Heart left ventricle (tissue), 13 donors: ENCODE measurements at regions not wholly inside any gene's neighbourhood (a gene's known extent, or its start where the extent isn't known, plus 50 kb on each side); places are given as distances from the start of the nearest gene placed in this dataset.

ENCODE experiments used
- POLR2A ChIP-seq, 2 donors: fragments of 450-650 bp; IDR thresholded peaks; one replicate each; pipeline ENCODE4 v1.6.1; 2017; ENCODE audit warnings: antibody characterized with exemption in 2 of 2, mild to moderate bottlenecking in 2 of 2, moderate library complexity in 2 of 2
- TF ChIP-seq, protein P1 (sequence below), 12 donors: fragments of 200-600 bp; sonication (generic) in 4 of 12; IDR thresholded peaks; one replicate each; pipeline versions ENCODE4 v1.5.0 to v1.8.0; 2018 to 2022; ENCODE audit warnings: antibody characterized with exemption in 12 of 12, mild to moderate bottlenecking in 5 of 12
- donor health status: ischemic (EF 13 %, LVEDD 7.1; RV severe dilation, severe dysfunction).
- donor health status: DM: no; HTN: yes; CAD: no.
- donor health status: DM: no; HTN: no; CAD: no.
- donor health status: ischemic (EF 25% LVEDD 6.9; RV normal size, moderate dysfunction).
- donor health status: ischemic (EF 25% LVEDD 5.7; RV mildly dilated, moderate dysfunction).
- donor health status: ischemic (EF 35%, LVEDD 5.7; RV mildly dilated, moderate dysfunction).
- donor health status: nonischemic (EF 11% LVEDD 7.7; RV severe dilation, severe dysfunction).
- donor health status: DM: yes; HTN: yes; CAD: no.
- donor health status: PGD.
- donor health status: ischemic (EF 29% LVEDD 5.4; RV normal size, mild dysfunction).
- donor health status: nonischemic (EF 23%, LVEDD 6.1; RV moderate dilation, normal function).

DNA sequence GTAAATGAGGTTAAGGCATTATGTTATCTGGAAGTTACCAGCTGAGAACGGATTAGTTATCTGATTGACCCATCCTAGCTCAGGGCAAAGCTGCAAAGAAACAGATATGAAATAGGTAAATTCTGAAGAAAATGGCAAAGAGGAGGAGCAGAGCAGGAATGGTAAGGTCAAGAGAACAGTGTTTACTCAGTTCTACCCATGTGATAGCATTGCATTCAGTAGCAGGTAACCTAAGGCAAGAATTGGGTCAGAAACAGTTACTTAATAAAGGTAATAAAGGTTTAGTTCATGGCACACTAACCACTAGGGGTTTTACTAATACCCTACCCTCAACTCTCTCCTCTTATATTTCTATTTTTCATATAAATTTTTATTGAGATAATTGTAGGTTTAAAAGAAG lies 224.8 kb downstream of the ASCL1 start:
- TF ChIP-seq, protein P1, sequence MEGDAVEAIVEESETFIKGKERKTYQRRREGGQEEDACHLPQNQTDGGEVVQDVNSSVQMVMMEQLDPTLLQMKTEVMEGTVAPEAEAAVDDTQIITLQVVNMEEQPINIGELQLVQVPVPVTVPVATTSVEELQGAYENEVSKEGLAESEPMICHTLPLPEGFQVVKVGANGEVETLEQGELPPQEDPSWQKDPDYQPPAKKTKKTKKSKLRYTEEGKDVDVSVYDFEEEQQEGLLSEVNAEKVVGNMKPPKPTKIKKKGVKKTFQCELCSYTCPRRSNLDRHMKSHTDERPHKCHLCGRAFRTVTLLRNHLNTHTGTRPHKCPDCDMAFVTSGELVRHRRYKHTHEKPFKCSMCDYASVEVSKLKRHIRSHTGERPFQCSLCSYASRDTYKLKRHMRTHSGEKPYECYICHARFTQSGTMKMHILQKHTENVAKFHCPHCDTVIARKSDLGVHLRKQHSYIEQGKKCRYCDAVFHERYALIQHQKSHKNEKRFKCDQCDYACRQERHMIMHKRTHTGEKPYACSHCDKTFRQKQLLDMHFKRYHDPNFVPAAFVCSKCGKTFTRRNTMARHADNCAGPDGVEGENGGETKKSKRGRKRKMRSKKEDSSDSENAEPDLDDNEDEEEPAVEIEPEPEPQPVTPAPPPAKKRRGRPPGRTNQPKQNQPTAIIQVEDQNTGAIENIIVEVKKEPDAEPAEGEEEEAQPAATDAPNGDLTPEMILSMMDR (IDR thresholded peaks at IDR 0.05): no peak
- TF ChIP-seq POLR2A (IDR thresholded peaks at IDR 0.05): no peak
